Left cardiac atrium (tissue), 4 donors: ENCODE measurements at regions not wholly inside any gene's neighbourhood (a gene's known extent, or its start where the extent isn't known, plus 50 kb on each side); places are given as distances from the start of the nearest gene placed in this dataset.

Source experiments
- ATAC-seq, 2 donors: fragments of 200-7000 bp; cut with Tn5 transposase; one replicate each; pipeline ENCODE4 v1.9.1; 2020; ENCODE audit warnings: mild to moderate bottlenecking in 2 of 2, moderate library complexity in 2 of 2
- DNase-seq: peaks from one replicate; pipeline ENCODE4 v3.0.0-alpha.2; 2020
- intact Hi-C, 2 donors: fragments of 100-400 bp; cut with DNase I; formaldehyde crosslinking; loops; one replicate each; pipeline versions ENCODE4 v1.14.1 to v1.15.1; 2022 to 2023
- donor health status: DM: no; HTN: yes; CAD: no.
- donor health status: DM: no; HTN: yes; CAD: no; lungs with severe emphysema.
- donor health status: DM: yes; HTN: yes; CAD: no.
- donor health status: Dilated cardiomyopathy.

DNA sequence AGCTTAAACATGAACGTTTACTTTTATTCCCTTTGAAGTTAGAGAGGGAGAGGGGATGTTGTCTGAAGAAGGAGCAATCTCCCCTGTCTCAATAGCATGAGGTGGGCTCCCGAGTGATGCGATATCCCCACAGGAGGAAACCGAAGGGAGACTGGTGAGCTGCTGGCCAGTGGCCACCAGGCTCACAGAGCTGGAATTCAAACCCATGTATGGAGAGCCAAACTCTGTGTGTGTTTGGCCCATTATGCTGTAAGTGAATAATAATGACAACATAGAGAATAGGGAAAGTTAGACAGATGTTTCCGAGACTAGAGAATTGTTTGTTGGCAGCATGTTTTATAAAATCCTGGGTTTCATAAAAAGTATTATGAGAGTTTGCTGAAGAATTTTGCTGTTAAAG lies 66.1 kb upstream of the CLNK start:
- intact Hi-C loops = no loop called here
- no peak for DNase-seq
- peak in 1 of 2 donors; percentile 45 for ATAC-seq

- no peak for DNase-seq
- intact Hi-C loops = no loop called here
- ATAC-seq = no peak
Observed at GRCh38 chr4:10747186-10747585, 62.6 kb upstream of the CLNK start.

- intact Hi-C loops = no loop called here
- peak in 1 of 2 donors; percentile 87 for ATAC-seq
- peak; percentile 28 for DNase-seq
Observed at GRCh38 chr4:10746371-10747171, 62.0 kb upstream of the CLNK start.

DNA sequence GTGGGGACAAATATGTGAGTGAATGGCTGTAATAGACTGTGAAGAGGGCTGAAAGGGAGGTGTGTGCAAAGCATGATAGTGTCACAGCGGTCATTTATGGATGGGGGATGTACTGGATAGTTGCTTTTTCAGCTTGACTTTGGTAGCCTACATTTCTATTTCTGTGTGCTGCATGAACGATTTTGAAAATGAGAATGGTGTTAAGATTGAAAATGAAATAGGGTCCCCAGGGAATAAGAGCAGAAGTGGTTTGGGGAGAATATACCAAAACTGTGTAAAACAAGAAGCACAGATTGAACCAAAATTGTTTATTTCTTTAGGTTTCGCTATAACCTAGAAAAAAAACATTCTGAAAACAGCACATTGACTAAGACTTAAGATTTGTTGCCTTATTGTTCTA lies 58.8 kb upstream of the CLNK start:
- ATAC-seq = no peak
- no peak for DNase-seq
- intact Hi-C loops = no loop called here

DNA sequence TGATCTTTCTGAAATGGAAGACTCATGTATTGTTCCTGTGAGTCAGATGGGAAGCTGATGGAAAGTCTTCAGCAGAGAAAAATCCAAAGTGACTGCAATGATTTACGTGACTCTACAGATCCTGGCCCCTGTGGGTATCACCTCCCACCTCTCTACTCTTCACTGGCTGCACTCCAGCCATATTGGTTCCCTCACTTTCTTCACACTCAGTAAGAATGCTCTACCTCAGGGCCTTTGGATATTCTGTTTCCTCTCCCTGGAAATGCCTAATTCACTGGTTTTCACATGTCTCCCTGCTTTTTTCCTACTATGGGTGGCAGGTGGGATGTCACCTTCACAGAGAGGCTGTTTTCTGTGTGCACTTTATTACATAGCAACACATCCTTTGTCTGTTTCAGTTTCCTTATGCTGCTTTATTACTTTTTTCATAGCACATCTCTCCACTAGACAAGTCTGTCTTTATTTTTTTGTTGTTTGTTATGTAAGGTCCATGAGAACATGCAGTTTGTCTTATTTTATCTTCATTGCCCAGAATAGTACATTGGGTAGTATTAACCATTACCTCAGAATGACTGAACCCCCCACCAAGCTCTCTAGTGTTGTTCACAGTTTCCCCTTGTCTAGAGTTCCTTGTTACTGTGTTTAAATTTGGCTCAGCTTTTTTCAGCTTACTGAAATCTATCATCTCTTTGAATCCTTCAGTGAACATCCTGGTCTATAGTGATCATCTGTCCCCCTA lies 57.6 kb upstream of the CLNK start:
- intact Hi-C loops = no loop called here

DNA sequence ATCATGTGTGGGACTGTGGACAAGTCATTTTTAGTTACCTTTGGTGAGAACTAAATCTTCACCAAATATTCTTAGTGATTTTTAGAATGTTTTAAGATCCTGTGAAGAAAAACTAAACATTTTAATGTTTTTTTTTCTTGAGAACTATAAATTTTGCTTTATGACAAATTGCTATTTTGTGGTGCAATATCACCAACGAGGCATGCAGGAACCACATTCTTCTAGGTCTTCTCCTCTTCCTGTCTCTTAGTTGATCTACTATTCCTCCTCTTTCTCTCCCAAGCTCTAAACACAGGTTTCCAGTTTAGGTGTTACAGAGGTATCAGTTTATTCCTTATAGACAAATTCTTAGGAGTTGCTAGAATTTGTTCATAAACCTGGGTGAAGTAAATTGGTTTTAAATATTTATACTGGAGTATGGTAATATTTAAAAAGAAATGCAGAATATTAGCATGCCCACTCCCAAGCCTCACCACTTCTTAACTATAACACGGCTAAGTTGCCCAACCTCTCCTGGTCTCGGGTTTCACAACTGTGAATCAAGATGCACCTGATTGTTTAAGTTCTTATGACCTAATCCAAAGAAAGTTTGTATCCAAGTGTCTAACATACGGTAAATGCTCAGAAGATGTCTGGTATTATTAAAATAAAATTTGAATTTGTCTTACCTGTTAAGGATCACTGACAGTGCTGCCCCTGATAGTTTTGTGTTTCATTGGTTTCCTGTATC lies 56.5 kb upstream of the CLNK start:
- DNase-seq = no peak

More for the DNA sequence above, 57.6 kb upstream of the CLNK start:
- ATAC-seq = no peak
- no peak for DNase-seq

GRCh38 chr4:10740251-10740650 lies 55.7 kb upstream of the CLNK start:
- intact Hi-C loops = no loop called here
- DNase-seq (no peak), ATAC-seq (no peak)

More for the DNA sequence above, 56.5 kb upstream of the CLNK start:
- intact Hi-C loops = no loop called here
- ATAC-seq = no peak

GRCh38 chr4:10738826-10739489 lies 54.4 kb upstream of the CLNK start:
- ATAC-seq (no peak), DNase-seq (no peak)
- intact Hi-C loops = no loop called here

- intact Hi-C loops = no loop called here
- DNase-seq = no peak
Observed at GRCh38 chr4:10737337-10737736, 52.8 kb upstream of the CLNK start.

DNA sequence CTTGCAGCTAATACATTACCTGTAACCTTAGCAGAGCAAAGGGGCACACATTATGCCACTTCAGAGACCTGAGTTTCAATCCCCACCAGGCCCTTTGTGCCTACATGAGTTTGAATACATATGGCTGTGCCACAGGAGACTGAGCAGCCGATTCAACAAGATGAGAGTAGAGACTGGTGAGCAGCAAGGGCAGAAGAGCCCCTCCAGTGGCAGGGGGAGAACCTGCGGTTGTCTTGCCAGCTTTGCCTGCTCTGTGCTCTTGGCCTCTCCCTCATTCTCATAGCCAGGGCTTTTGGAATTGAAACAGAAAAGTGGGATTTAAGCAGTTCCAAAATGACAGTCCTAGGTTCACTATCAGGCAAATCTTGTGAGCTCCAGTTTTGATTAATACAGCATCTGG lies 52.3 kb upstream of the CLNK start:
- no peak for DNase-seq
- intact Hi-C loops = no loop called here
- ATAC-seq = no peak

More at GRCh38 chr4:10737337-10737736, 52.8 kb upstream of the CLNK start:
- no peak for ATAC-seq

DNA sequence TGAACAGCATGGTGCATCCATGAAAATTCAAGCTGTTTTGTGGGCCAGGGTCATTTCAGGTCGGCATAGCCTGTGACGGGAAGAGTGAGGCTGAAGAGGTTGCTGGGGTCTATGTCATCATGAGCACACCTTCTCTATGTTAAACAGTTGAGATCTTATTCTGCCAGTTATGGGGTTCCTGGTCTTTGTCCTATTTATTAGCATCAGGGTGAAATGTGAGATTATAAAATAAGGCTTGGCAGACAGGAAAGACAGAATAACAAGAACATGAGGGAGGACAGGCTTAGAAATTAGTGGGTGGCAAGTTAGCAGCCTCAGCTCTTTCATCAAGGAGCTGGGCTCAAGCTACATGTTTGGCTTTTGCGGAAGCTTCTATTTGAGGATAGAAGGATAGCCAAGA lies 51.7 kb upstream of the CLNK start:
- DNase-seq (no peak), ATAC-seq (no peak)
- intact Hi-C loops = no loop called here

DNA sequence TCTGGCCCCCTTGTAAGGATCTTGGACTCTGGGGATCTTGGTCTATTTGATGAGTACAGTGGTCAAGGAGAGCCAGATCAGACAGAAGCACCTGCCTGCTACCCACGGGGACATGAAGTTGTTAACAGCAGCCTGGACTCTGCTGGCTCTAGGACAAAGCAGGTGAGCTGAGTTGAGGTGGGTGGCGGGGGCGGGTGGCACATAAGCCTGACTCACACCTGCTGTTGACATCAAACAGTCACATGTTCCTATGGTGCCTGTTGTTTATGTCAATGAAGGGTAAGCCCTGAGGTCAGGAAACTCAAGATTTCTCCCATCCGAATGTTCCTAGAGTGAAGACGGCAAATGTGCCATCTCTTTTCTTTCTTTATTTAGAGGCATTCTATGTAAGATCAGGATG lies 50.1 kb upstream of the CLNK start:
- no peak for DNase-seq
- no peak for ATAC-seq
- intact Hi-C loops = no loop called here
